ENCODE measurements at regions not wholly inside any gene's neighbourhood (a gene's known extent, or its start where the extent isn't known, plus 50 kb on each side); places are given as distances from the start of the nearest gene placed in this dataset.

DNA sequence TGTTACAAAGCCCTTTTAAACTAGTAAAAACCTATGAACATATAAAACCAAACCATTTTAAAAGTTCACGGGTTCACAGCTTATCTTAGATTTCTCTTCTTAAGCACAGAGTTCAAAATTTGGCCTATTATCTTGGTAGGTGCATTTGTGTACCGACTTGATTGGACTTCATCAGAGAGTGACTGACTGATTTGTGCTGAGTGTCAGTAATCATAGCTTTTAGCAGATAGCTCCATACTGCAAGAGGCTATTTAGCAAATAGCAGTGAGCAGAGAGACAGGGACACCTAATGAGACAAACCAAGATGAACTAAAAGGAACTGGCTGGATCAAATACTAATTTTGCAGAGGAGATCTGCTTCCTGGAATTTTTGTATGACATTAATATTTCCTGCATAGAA, 274.5 kb downstream of the PRR16 start:
- WGBS, 2 donors: 83 to 88% methylated on average over 2 of the region's 2 CpGs
- no peak overlapping the region for H3K4me3 ChIP-seq (ENCODE audit: low read depth, poor library complexity, severe bottlenecking)
- intact Hi-C loops (cut with DNase I; ENCODE audit: low total_unique reads): no loop called here
- no peak for DNase-seq (ENCODE audit: low spot score in 2 of 2)
- TF ChIP-seq, protein P1, sequence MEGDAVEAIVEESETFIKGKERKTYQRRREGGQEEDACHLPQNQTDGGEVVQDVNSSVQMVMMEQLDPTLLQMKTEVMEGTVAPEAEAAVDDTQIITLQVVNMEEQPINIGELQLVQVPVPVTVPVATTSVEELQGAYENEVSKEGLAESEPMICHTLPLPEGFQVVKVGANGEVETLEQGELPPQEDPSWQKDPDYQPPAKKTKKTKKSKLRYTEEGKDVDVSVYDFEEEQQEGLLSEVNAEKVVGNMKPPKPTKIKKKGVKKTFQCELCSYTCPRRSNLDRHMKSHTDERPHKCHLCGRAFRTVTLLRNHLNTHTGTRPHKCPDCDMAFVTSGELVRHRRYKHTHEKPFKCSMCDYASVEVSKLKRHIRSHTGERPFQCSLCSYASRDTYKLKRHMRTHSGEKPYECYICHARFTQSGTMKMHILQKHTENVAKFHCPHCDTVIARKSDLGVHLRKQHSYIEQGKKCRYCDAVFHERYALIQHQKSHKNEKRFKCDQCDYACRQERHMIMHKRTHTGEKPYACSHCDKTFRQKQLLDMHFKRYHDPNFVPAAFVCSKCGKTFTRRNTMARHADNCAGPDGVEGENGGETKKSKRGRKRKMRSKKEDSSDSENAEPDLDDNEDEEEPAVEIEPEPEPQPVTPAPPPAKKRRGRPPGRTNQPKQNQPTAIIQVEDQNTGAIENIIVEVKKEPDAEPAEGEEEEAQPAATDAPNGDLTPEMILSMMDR (IDR thresholded peaks at IDR 0.05): no peak
- no peak for TF ChIP-seq POLR2A (IDR thresholded peaks at IDR 0.05)

DNA sequence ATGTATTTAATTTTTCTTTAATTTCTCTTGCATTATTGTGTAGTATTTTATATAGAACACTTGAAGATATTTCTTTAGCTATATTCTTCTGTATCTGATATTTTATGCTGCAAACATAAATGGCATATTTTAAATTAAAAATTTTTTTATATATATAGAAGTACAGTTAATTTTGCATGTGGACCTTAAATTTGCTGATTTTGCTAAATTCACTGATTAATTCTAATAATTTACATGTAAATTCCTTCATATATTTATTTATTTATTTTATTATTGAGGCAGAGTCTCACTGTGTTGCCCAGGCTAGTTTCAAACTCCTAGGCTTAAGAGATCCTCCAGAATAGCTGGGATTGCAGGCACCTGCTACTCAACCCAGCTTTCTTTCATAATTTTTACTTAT, 276.9 kb downstream of the PRR16 start:
- TF ChIP-seq POLR2A (IDR thresholded peaks at IDR 0.05): no peak
- TF ChIP-seq, protein P1 (IDR thresholded peaks at IDR 0.05): no peak
- intact Hi-C loops (cut with DNase I; ENCODE audit: low total_unique reads): no loop called here
- no peak overlapping the region for H3K4me3 ChIP-seq (ENCODE audit: low read depth, poor library complexity, severe bottlenecking)
- DNase-seq (ENCODE audit: low spot score in 2 of 2): no peak

DNA sequence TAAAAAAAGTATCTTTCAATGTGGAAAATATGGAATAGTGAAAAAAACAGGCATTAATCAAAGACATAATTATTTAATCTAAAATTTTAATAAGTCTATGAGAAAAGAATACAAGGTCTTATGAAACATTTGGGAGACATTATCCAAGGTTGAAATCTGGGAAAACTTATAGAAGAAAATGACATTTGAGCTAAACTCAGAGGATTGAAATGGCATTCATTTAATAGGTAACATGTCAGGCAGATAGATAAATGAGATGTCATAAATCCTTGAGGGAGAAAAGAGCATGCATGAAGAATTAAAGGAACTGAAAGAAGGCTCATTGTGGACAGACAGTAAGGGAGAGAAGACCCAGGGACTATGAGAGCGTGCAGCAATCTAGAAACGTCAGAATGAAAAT, 284.4 kb downstream of the PRR16 start:
- intact Hi-C loops (cut with DNase I; ENCODE audit: low total_unique reads): no loop called here
- no peak for DNase-seq (ENCODE audit: low spot score in 2 of 2)
- H3K4me3 ChIP-seq (ENCODE audit: low read depth, poor library complexity, severe bottlenecking): no peak overlapping the region
- 83 to 86% methylated on average over 2 of the region's 2 CpGs for WGBS, 2 donors
- TF ChIP-seq POLR2A (IDR thresholded peaks at IDR 0.05): no peak
- TF ChIP-seq, protein P1 (IDR thresholded peaks at IDR 0.05): no peak

DNA sequence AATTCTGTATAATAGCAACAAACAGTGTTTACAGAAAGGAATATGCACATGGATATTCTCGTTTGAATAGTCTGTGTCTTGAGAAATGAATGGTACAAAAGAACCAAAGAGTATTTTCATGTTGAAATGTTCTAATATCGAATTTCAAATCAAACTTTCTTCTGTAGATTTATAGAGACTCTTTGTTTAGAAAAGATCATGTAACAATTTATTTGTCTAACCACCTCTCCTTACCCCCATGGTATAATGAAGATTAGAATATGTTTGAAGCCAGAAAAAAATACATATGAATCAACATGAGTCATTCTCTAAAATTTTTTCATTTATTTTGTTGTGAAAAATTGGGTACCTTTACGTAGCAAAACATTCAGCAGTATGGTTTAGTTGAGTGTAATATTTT, 285.6 kb downstream of the PRR16 start:
- no peak for TF ChIP-seq POLR2A (IDR thresholded peaks at IDR 0.05)
- TF ChIP-seq, protein P1 (IDR thresholded peaks at IDR 0.05): no peak
- no peak overlapping the region for H3K4me3 ChIP-seq (ENCODE audit: low read depth, poor library complexity, severe bottlenecking)
- intact Hi-C loops (cut with DNase I; ENCODE audit: low total_unique reads): no loop called here
- no peak for DNase-seq (ENCODE audit: low spot score in 2 of 2)
- WGBS, 2 donors: 76 to 78% methylated on average over 3 of the region's 3 CpGs

DNA sequence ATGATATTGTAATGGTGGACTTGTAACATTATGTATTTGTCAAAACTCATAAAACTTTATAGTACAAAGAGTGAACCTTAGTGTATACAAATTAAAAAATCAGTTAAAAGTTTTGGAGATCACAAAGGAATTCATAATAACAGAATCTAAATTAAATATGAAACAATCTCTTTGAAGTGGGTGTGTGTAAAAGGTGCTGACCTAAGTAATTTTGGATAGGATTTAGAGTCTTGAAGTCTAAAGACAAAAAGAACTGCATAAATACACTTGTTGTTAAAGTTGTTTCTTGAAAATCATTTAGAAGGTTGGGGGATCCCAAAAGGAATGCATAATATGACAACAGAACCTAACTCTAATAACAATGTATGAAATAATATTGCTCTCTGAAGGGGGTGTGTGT, 295.5 kb downstream of the PRR16 start:
- H3K4me3 ChIP-seq (ENCODE audit: low read depth, poor library complexity, severe bottlenecking): no peak overlapping the region
- no peak for DNase-seq (ENCODE audit: low spot score in 2 of 2)
- intact Hi-C loops (cut with DNase I; ENCODE audit: low total_unique reads): no loop called here
- TF ChIP-seq POLR2A (IDR thresholded peaks at IDR 0.05): no peak
- TF ChIP-seq, protein P1 (IDR thresholded peaks at IDR 0.05): no peak

DNA sequence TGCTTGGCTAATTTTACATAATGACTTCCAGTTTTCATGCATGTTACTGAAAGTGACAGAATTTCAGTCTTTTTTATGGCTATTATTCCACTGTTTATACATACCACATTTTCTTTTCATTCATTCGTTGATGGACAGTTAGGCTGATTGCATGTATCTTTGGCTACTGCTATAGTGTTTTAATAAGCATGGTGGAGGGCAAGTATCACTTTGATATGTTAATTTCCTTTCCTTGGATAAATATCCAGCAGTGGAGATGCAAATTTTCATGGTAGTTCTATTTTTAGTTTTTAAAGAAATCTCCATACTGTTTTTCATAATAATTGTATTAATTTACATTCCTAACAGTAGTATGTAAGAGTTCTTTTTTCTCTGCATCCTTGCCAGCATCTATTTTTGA, 297.9 kb downstream of the PRR16 start:
- DNase-seq (ENCODE audit: low spot score in 2 of 2): no peak
- 44 to 45% methylated on average over 1 of the region's 1 CpG for WGBS, 2 donors
- no peak overlapping the region for H3K4me3 ChIP-seq (ENCODE audit: low read depth, poor library complexity, severe bottlenecking)
- intact Hi-C loops (cut with DNase I; ENCODE audit: low total_unique reads): no loop called here
- TF ChIP-seq POLR2A (IDR thresholded peaks at IDR 0.05): no peak
- TF ChIP-seq, protein P1 (IDR thresholded peaks at IDR 0.05): no peak

Measured in lower leg skin (tissue), 4 donors.